T-cell (primary cell): ENCODE measurements at regions not wholly inside any gene's neighbourhood (a gene's known extent, or its start where the extent isn't known, plus 50 kb on each side); places are given as distances from the start of the nearest gene placed in this dataset.

Experiments used
- ATAC-seq, 4 experiments: fragments of 200-7000 bp in 3 of 4; fragments of 150-1000 bp in 1 of 4; cut with Tn5 transposase; replicated peaks in 1 of 4; 1 replicate in 3 of 4; 2 replicates in 1 of 4; pipeline ENCODE4 v1.10.0; 2021; ENCODE audit warnings: moderate library complexity in 3 of 4, mild to moderate bottlenecking in 2 of 4, moderate number of reproducible peaks in 1 of 4
- CTCF ChIA-PET, 2 donors: fragments of 300-600 bp; sonication (Branson Sonifier 250); formaldehyde crosslinking; loops; one replicate each; lab custom pipeline; 2022; ENCODE audit warnings: antibody characterized with exemption in 2 of 2; lab: Charles Lee
- POLR2A ChIA-PET, 2 donors: fragments of 300-600 bp; sonication (Branson Sonifier 250); formaldehyde crosslinking; loops; one replicate each; lab custom pipeline; 2022; ENCODE audit warnings: antibody characterized with exemption in 2 of 2; lab: Charles Lee
- DNase-seq, 35 experiments: peaks; one replicate each; pipeline versions ENCODE4 v3.0.0 to v3.0.0-alpha.2; 2013 to 2023
- H3K27ac ChIP-seq: one replicate; pipeline ENCODE4 v1.5.1; 2013; ENCODE audit warnings: low read length
- H3K27me3 ChIP-seq, 2 experiments: replicated peaks in 1 of 2; 1 replicate in 1 of 2; 2 replicates in 1 of 2; pipeline versions ENCODE4 v1.6.1 to v1.7.0; 2013; ENCODE audit warnings: low read length in 1 of 2, mixed read lengths in 1 of 2; ENCODE audit not compliant: control insufficient read depth in 2 of 2, insufficient read depth in 2 of 2; ENCODE audit errors: extremely low read depth in 1 of 2
- H3K36me3 ChIP-seq, 2 donors: 1 replicate in 1 of 2; 2 replicates in 1 of 2; pipeline versions ENCODE4 v1.6.1 to v1.7.0; 2013; ENCODE audit warnings: low read length in 1 of 2; ENCODE audit not compliant: control insufficient read depth in 2 of 2, insufficient read depth in 1 of 2; ENCODE audit errors: extremely low read depth in 1 of 2
- H3K4me1 ChIP-seq, 2 experiments: 1 replicate in 1 of 2; 2 replicates in 1 of 2; pipeline versions ENCODE4 v1.6.1 to v1.7.0; 2013; ENCODE audit warnings: low read length in 2 of 2, mixed read lengths in 1 of 2; ENCODE audit not compliant: insufficient read depth in 2 of 2, control insufficient read depth in 1 of 2; ENCODE audit errors: extremely low read depth in 1 of 2
- H3K4me3 ChIP-seq, 2 donors: 1 replicate in 1 of 2; 2 replicates in 1 of 2; pipeline versions ENCODE4 v1.5.1 to v1.7.0; 2013; ENCODE audit warnings: mild to moderate bottlenecking in 2 of 2, low read length in 1 of 2, moderate library complexity in 1 of 2; ENCODE audit not compliant: control insufficient read depth in 1 of 2; ENCODE audit errors: extremely low read depth in 1 of 2
- H3K9me3 ChIP-seq: 2 replicates; pipeline ENCODE4 v1.7.0; 2013
- H3K27ac Mint-ChIP-seq, 2 donors: one replicate each; pipeline ENCODE4 v1.8.0; 2020 to 2021; ENCODE audit warnings: mild to moderate bottlenecking in 2 of 2, mixed read lengths in 2 of 2
- H3K27me3 Mint-ChIP-seq, 2 donors: one replicate each; pipeline ENCODE4 v1.8.0; 2021 to 2022; ENCODE audit warnings: mixed read lengths in 2 of 2
- H3K36me3 Mint-ChIP-seq: one replicate; pipeline ENCODE4 v1.8.0; 2021; ENCODE audit warnings: mixed read lengths
- H3K4me1 Mint-ChIP-seq, 3 donors: one replicate each; pipeline ENCODE4 v1.8.0; 2020 to 2022; ENCODE audit warnings: mixed read lengths in 3 of 3, mild to moderate bottlenecking in 1 of 3
- H3K4me3 Mint-ChIP-seq, 3 donors: one replicate each; pipeline ENCODE4 v1.8.0; 2020 to 2022; ENCODE audit warnings: mild to moderate bottlenecking in 3 of 3, mixed read lengths in 3 of 3, moderate library complexity in 3 of 3
- H3K9me3 Mint-ChIP-seq, 3 donors: one replicate each; pipeline ENCODE4 v1.8.0; 2020 to 2022; ENCODE audit warnings: mixed read lengths in 3 of 3
- WGBS: methylation state at CpG from one replicate; pipeline ENCODE4 v1.1.5; 2013; ENCODE audit warnings: missing lambda C conversion rate; ENCODE audit not compliant: insufficient coverage; 5-methylcytosine and 5-hydroxymethylcytosine counted together

GRCh38 chr2:138157372-138157771 is 193.1 kb downstream of the HNMT start:
- no peak overlapping the region for H3K4me3 ChIP-seq
- no peaks in the 10 kb centered on the region for H3K36me3 ChIP-seq
- H3K9me3 Mint-ChIP-seq, result peaks cover 0 to 2% (median 0%) of the 10 kb centered on the region in 3 donors
- no peaks in the 10 kb centered on the region for H3K27me3 ChIP-seq
- ChIA-PET POLR2A (no interaction called here), CTCF (no interaction called here)
- H3K27ac Mint-ChIP-seq, result no peak overlapping the region
- H3K4me1 Mint-ChIP-seq, result no peaks in the 10 kb centered on the region
- ATAC-seq, result no peak
- WGBS, result 90% methylated on average over 2 of the region's 4 CpGs
- H3K4me3 Mint-ChIP-seq, result no peak overlapping the region
- H3K36me3 Mint-ChIP-seq, result no peaks in the 10 kb centered on the region
- DNase-seq, result no peak
- H3K27me3 Mint-ChIP-seq, result no peaks in the 10 kb centered on the region
- H3K27ac ChIP-seq, result no peak overlapping the region
- no peaks in the 10 kb centered on the region for H3K9me3 ChIP-seq
- no peaks in the 10 kb centered on the region for H3K4me1 ChIP-seq

GRCh38 chr2:138170485-138170884 is 206.2 kb downstream of the HNMT start:
- no peaks in the 10 kb centered on the region for H3K36me3 ChIP-seq
- no peaks in the 10 kb centered on the region for H3K27me3 Mint-ChIP-seq
- no peaks in the 10 kb centered on the region for H3K9me3 ChIP-seq
- ChIA-PET POLR2A (interaction anchor here in 1 of 2 donors (0.5 kb wide), 1 partner anchor 8 kb away, joined by 3 read pairs; no protein-coding TSS in a partner anchor), CTCF (no interaction called here)
- H3K27ac Mint-ChIP-seq, result no peak overlapping the region
- ATAC-seq (no peak), DNase-seq (no peak)
- no peaks in the 10 kb centered on the region for H3K36me3 Mint-ChIP-seq
- 58% methylated on average over 2 of the region's 5 CpGs for WGBS
- H3K27me3 ChIP-seq, result no peaks in the 10 kb centered on the region
- H3K27ac ChIP-seq, result no peak overlapping the region
- no peak overlapping the region for H3K4me3 ChIP-seq
- H3K4me1 ChIP-seq, result no peaks in the 10 kb centered on the region
- no peak overlapping the region for H3K4me3 Mint-ChIP-seq
- no peaks in the 10 kb centered on the region for H3K4me1 Mint-ChIP-seq
- H3K9me3 Mint-ChIP-seq, result peaks cover 11 to 30% (median 22%) of the 10 kb centered on the region in 3 donors

- DNase-seq (no peak), ATAC-seq (no peak)
- Mint-ChIP-seq H3K4me1 (no peaks in the 10 kb centered on the region), H3K27me3 (no peaks in the 10 kb centered on the region), H3K4me3 (no peak overlapping the region), H3K9me3 (peaks cover 11 to 30% (median 21%) of the 10 kb centered on the region in 3 donors), H3K36me3 (no peaks in the 10 kb centered on the region), H3K27ac (no peak overlapping the region)
- ChIA-PET POLR2A (no interaction called here), CTCF (no interaction called here)
- no peaks in the 10 kb centered on the region for H3K4me1 ChIP-seq
- no peaks in the 10 kb centered on the region for H3K9me3 ChIP-seq
- no peak overlapping the region for H3K4me3 ChIP-seq
- WGBS, result no CpG with 5 or more reads among the region's 3 CpGs
- no peaks in the 10 kb centered on the region for H3K36me3 ChIP-seq
- no peaks in the 10 kb centered on the region for H3K27me3 ChIP-seq
- H3K27ac ChIP-seq, result no peak overlapping the region
Observed at GRCh38 chr2:138171244-138171643, 207.0 kb downstream of the HNMT start.

GRCh38 chr2:138175066-138175465 is 210.8 kb downstream of the HNMT start:
- POLR2A ChIA-PET, result no interaction called here
- CTCF ChIA-PET, result no interaction called here

GRCh38 chr2:138176862-138177439 is 212.7 kb downstream of the HNMT start:
- H3K4me1 ChIP-seq, result no peaks in the 10 kb centered on the region
- DNase-seq (no peak), ATAC-seq (no peak)
- no peak overlapping the region for H3K27ac Mint-ChIP-seq
- H3K36me3 ChIP-seq, result no peaks in the 10 kb centered on the region
- H3K36me3 Mint-ChIP-seq, result no peaks in the 10 kb centered on the region
- ChIA-PET POLR2A (no interaction called here), CTCF (no interaction called here)
- no peak overlapping the region for H3K27ac ChIP-seq
- H3K4me1 Mint-ChIP-seq, result no peaks in the 10 kb centered on the region
- H3K27me3 Mint-ChIP-seq, result no peaks in the 10 kb centered on the region
- no peaks in the 10 kb centered on the region for H3K9me3 ChIP-seq
- H3K4me3 ChIP-seq, result no peak overlapping the region
- no peak overlapping the region for H3K4me3 Mint-ChIP-seq
- 57% methylated on average over 1 of the region's 5 CpGs for WGBS
- peaks cover 3 to 19% (median 5%) of the 10 kb centered on the region in 3 donors for H3K9me3 Mint-ChIP-seq
- no peaks in the 10 kb centered on the region for H3K27me3 ChIP-seq

More at GRCh38 chr2:138175066-138175465, 210.8 kb downstream of the HNMT start:
- Histone ChIP-seq H3K4me3 (no peak overlapping the region), H3K27me3 (no peaks in the 10 kb centered on the region), H3K27ac (no peak overlapping the region), H3K9me3 (no peaks in the 10 kb centered on the region), H3K4me1 (no peaks in the 10 kb centered on the region), H3K36me3 (no peaks in the 10 kb centered on the region)
- Mint-ChIP-seq H3K36me3 (no peaks in the 10 kb centered on the region), H3K27ac (no peak overlapping the region), H3K9me3 (peaks cover 3 to 22% (median 5%) of the 10 kb centered on the region in 3 donors), H3K27me3 (no peaks in the 10 kb centered on the region), H3K4me3 (no peak overlapping the region), H3K4me1 (no peaks in the 10 kb centered on the region)
- no peak for ATAC-seq
- 83% methylated on average over 1 of the region's 2 CpGs for WGBS
- DNase-seq, result no peak

GRCh38 chr2:138177693-138178092 is 213.4 kb downstream of the HNMT start:
- CTCF ChIA-PET, result no interaction called here
- Mint-ChIP-seq H3K4me3 (no peak overlapping the region), H3K27ac (no peak overlapping the region), H3K4me1 (no peaks in the 10 kb centered on the region), H3K9me3 (peaks cover 3 to 19% (median 5%) of the 10 kb centered on the region in 3 donors), H3K27me3 (no peaks in the 10 kb centered on the region), H3K36me3 (no peaks in the 10 kb centered on the region)
- ATAC-seq (no peak), DNase-seq (no peak)
- Histone ChIP-seq H3K9me3 (no peaks in the 10 kb centered on the region), H3K27me3 (no peaks in the 10 kb centered on the region), H3K36me3 (no peaks in the 10 kb centered on the region), H3K4me1 (no peaks in the 10 kb centered on the region), H3K4me3 (no peak overlapping the region), H3K27ac (no peak overlapping the region)
- WGBS, result no CpG with 5 or more reads among the region's 2 CpGs
- POLR2A ChIA-PET, result no interaction called here
